NCI-H748 (cell line): ENCODE measurements at regions not wholly inside any gene's neighbourhood (a gene's known extent, or its start where the extent isn't known, plus 50 kb on each side); places are given as distances from the start of the nearest gene placed in this dataset.

Experiments
- DNase-seq: peaks from one replicate; lab custom pipeline; 2025; ENCODE audit not compliant: unreplicated experiment; lab: John Stamatoyannopoulos, UW

DNA sequence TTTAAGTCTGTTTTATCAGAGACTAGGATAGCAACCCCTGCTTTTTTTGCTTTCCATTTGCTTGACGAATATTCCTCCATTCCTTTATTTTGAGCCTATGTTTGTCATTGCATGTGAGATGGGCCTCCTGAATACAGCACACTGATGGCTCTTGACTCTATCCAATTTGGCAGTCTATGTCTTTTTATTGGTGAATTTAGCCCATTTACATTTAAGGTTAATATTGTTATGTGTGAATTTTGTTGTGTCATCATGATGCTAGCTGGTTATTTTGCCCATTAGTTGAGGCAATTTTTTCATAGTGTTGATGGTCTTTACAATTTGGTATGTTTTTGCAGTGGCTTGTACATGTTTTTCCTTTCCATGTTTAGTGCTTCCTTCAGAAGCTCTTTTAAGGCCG lies 50.7 kb upstream of the PDE4B start:
- DNase-seq, result no peak
